H1 (cell line): ENCODE measurements at regions not wholly inside any gene's neighbourhood (a gene's known extent, or its start where the extent isn't known, plus 50 kb on each side); places are given as distances from the start of the nearest gene placed in this dataset.

ENCODE experiments used
- CTCF ChIA-PET: fragments of 300-600 bp; sonication (Branson Sonifier 250); formaldehyde crosslinking; loops from one replicate; lab custom pipeline; 2021; ENCODE audit not compliant: partially characterized antibody; lab: Charles Lee
- POLR2A ChIA-PET: fragments of 300-600 bp; sonication (Branson Sonifier 250); formaldehyde crosslinking; loops from one replicate; lab custom pipeline; 2021; ENCODE audit warnings: inconsistent platforms; ENCODE audit not compliant: partially characterized antibody; lab: Charles Lee
- DNase-seq, 2 experiments: peaks; one replicate each; pipeline versions ENCODE4 v3.0.0 to v3.0.0-alpha.2; 2010 to 2022; ENCODE audit warnings: low spot score in 2 of 2, low read depth in 1 of 2, mixed read lengths in 1 of 2
- FAIRE-seq: peaks from 2 replicates; lab custom pipeline; 2011; peaks lifted over from hg19 to GRCh38; lab: Jason Lieb, UNC
- H2AFZ ChIP-seq: 2 replicates; pipeline ENCODE4 v1.8.1; 2012; ENCODE audit warnings: low read length, inconsistent platforms
- H2AK5ac ChIP-seq: 2 replicates; pipeline ENCODE4 v1.6.1; 2013; ENCODE audit warnings: low read depth, low read length
- H2BK120ac ChIP-seq: replicated peaks from 2 replicates; pipeline ENCODE3; 2013; ENCODE audit warnings: low read depth, low read length, inconsistent platforms
- H2BK12ac ChIP-seq: 2 replicates; pipeline ENCODE4 v1.6.1; 2013; ENCODE audit warnings: low read depth, low read length
- H2BK15ac ChIP-seq: 2 replicates; pipeline ENCODE4 v1.6.1; 2013; ENCODE audit warnings: low read length
- H2BK20ac ChIP-seq: 2 replicates; pipeline ENCODE4 v1.6.1; 2013; ENCODE audit warnings: low read length
- H2BK5ac ChIP-seq: 2 replicates; pipeline ENCODE4 v1.6.1; 2013; ENCODE audit warnings: low read depth, low read length
- H3K14ac ChIP-seq: 2 replicates; pipeline ENCODE4 v1.6.1; 2013; ENCODE audit warnings: inconsistent platforms; ENCODE audit not compliant: insufficient read length
- H3K18ac ChIP-seq: 2 replicates; pipeline ENCODE4 v1.6.1; 2013; ENCODE audit warnings: low read length; ENCODE audit errors: extremely low read depth
- H3K23ac ChIP-seq: 2 replicates; pipeline ENCODE4 v1.6.1; 2013; ENCODE audit warnings: inconsistent platforms; ENCODE audit not compliant: insufficient read length
- H3K23me2 ChIP-seq: 2 replicates; pipeline ENCODE4 v1.6.1; 2013; ENCODE audit warnings: low read depth, low read length
- H3K27ac ChIP-seq: 2 replicates; pipeline ENCODE4 v1.6.1; 2011; ENCODE audit warnings: low read depth, low read length, inconsistent platforms
- H3K27me3 ChIP-seq, 4 experiments: replicated peaks in 1 of 4; 1 replicate in 1 of 4; 2 replicates in 3 of 4; pipeline versions ENCODE4 v1.6.1 to v1.8.1; 2011 to 2013; ENCODE audit warnings: low read length in 3 of 4, mild to moderate bottlenecking in 3 of 4, inconsistent platforms in 2 of 4, mixed read lengths in 2 of 4, moderate library complexity in 1 of 4; ENCODE audit not compliant: control insufficient read depth in 3 of 4, insufficient read depth in 3 of 4; ENCODE audit errors: extremely low read depth in 1 of 4
- H3K36me3 ChIP-seq, 4 experiments: 2 replicates each; pipeline versions ENCODE4 v1.6.1 to v1.8.1; 2011 to 2013; ENCODE audit warnings: mild to moderate bottlenecking in 4 of 4, low read length in 3 of 4, moderate library complexity in 2 of 4, control low read depth in 1 of 4, inconsistent platforms in 1 of 4; ENCODE audit not compliant: insufficient read depth in 4 of 4, control insufficient read depth in 2 of 4
- H3K4ac ChIP-seq: replicated peaks from 2 replicates; pipeline ENCODE3; 2013; ENCODE audit warnings: low read length, low read depth, mixed read lengths, inconsistent platforms; ENCODE audit not compliant: insufficient read length
- H3K4me1 ChIP-seq, 4 experiments: replicated peaks in 1 of 4; 1 replicate in 1 of 4; 2 replicates in 3 of 4; pipeline versions ENCODE4 v1.6.1 to v1.8.1; 2011 to 2013; ENCODE audit warnings: low read length in 3 of 4, inconsistent platforms in 2 of 4, mixed read lengths in 1 of 4; ENCODE audit not compliant: insufficient read depth in 4 of 4, control insufficient read depth in 3 of 4
- H3K4me2 ChIP-seq, 2 experiments: 2 replicates each; pipeline versions ENCODE4 v1.6.1 to v1.8.1; 2011 to 2013; ENCODE audit warnings: low read depth in 2 of 2, low read length in 2 of 2, control low read depth in 1 of 2, inconsistent platforms in 1 of 2, mild to moderate bottlenecking in 1 of 2; ENCODE audit not compliant: insufficient read depth in 1 of 2
- H3K4me3 ChIP-seq, 4 experiments: fragments of 200-600, 300-600 bp in 1 of 4; sonication (generic), shearing (Covaris generic), sonication (Bioruptor Twin) in 1 of 4; 2 replicates each; pipeline versions ENCODE4 v1.5.1 to v1.8.1; 2011 to 2016; ENCODE audit warnings: low read length in 4 of 4, low read depth in 3 of 4, control low read depth in 2 of 4, inconsistent platforms in 2 of 4, mild to moderate bottlenecking in 2 of 4, mixed read lengths in 1 of 4, moderate library complexity in 1 of 4; ENCODE audit not compliant: insufficient read depth in 2 of 4; ENCODE audit errors: extremely low read depth in 1 of 4
- H3K56ac ChIP-seq: replicated peaks from 2 replicates; pipeline ENCODE3; 2013; ENCODE audit warnings: low read depth, mild to moderate bottlenecking, mixed read lengths, low read length, inconsistent platforms; ENCODE audit not compliant: insufficient read length
- H3K79me1 ChIP-seq: 2 replicates; pipeline ENCODE4 v1.6.1; 2013; ENCODE audit warnings: low read depth, low read length, control low read depth
- H3K79me2 ChIP-seq, 2 experiments: 2 replicates each; pipeline versions ENCODE4 v1.6.1 to v1.8.1; 2012 to 2013; ENCODE audit warnings: low read length in 2 of 2, mild to moderate bottlenecking in 2 of 2, inconsistent platforms in 1 of 2; ENCODE audit not compliant: insufficient read depth in 2 of 2, control insufficient read depth in 1 of 2
- H3K9ac ChIP-seq, 4 experiments: replicated peaks in 1 of 4; 1 replicate in 1 of 4; 2 replicates in 3 of 4; pipeline versions ENCODE4 v1.6.1 to v1.8.1; 2011 to 2013; ENCODE audit warnings: low read depth in 3 of 4, low read length in 3 of 4, control low read depth in 2 of 4, mild to moderate bottlenecking in 2 of 4, moderate library complexity in 2 of 4, inconsistent platforms in 1 of 4; ENCODE audit errors: extremely low read depth in 1 of 4
- H3K9me3 ChIP-seq, 2 experiments: 2 replicates each; pipeline versions ENCODE4 v1.6.1 to v1.8.1; 2012 to 2013; ENCODE audit warnings: mild to moderate bottlenecking in 2 of 2, moderate library complexity in 2 of 2, control low read depth in 1 of 2, inconsistent platforms in 1 of 2, low read depth in 1 of 2, low read length in 1 of 2, mixed read lengths in 1 of 2; ENCODE audit not compliant: insufficient read depth in 2 of 2
- H4K20me1 ChIP-seq, 2 experiments: replicated peaks in 1 of 2; 2 replicates each; pipeline versions ENCODE3 to v1.8.1; 2011 to 2013; ENCODE audit warnings: inconsistent platforms in 2 of 2, low read length in 2 of 2, mild to moderate bottlenecking in 1 of 2; ENCODE audit not compliant: insufficient read depth in 2 of 2, control insufficient read depth in 1 of 2
- H4K5ac ChIP-seq: 2 replicates; pipeline ENCODE4 v1.6.1; 2013; ENCODE audit warnings: low read length, low read depth, mixed read lengths, inconsistent platforms; ENCODE audit not compliant: insufficient read length
- H4K8ac ChIP-seq: 2 replicates; pipeline ENCODE4 v1.8.0; 2013; ENCODE audit warnings: mild to moderate bottlenecking, moderate library complexity, low read length, inconsistent platforms; ENCODE audit not compliant: insufficient read depth; ENCODE audit errors: extremely low read depth
- H4K91ac ChIP-seq: replicated peaks from 2 replicates; pipeline ENCODE3; 2013; ENCODE audit warnings: low read length, mixed read lengths, inconsistent platforms; ENCODE audit not compliant: insufficient read length
- CBX5 ChIP-seq: fragments of 300-800, 300-1000 bp; sonication (generic); IDR thresholded peaks from 2 replicates; pipeline ENCODE4 v1.7.1; 2016; ENCODE audit warnings: antibody characterized with exemption, low read length, low read depth
- CREB1 ChIP-seq: IDR thresholded peaks from 2 replicates; pipeline ENCODE4 v1.6.1; 2012; ENCODE audit warnings: inconsistent platforms
- E2F6 ChIP-seq: IDR thresholded peaks from 2 replicates; pipeline ENCODE4 v1.6.1; 2012; ENCODE audit warnings: inconsistent platforms
- EP300 ChIP-seq, 2 experiments: IDR thresholded peaks; 1 replicate in 1 of 2; 2 replicates in 1 of 2; pipeline ENCODE4 v1.6.1; 2011 to 2012; ENCODE audit warnings: low read depth in 2 of 2, low read length in 2 of 2, mild to moderate bottlenecking in 2 of 2, borderline replicate concordance in 1 of 2, inconsistent platforms in 1 of 2, moderate library complexity in 1 of 2
- GTF2F1 ChIP-seq: IDR thresholded peaks from 2 replicates; pipeline ENCODE4 v1.6.1; 2012; ENCODE audit warnings: low read depth, low read length, improper control_type of control experiment, borderline replicate concordance
- HDAC6 ChIP-seq: IDR thresholded peaks from one replicate; pipeline ENCODE4 v1.7.1; 2012; ENCODE audit warnings: low read depth, mild to moderate bottlenecking, inconsistent platforms, low read length, moderate library complexity
- NANOG ChIP-seq: IDR thresholded peaks from 2 replicates; pipeline ENCODE4 v1.6.1; 2011; ENCODE audit warnings: low read length, low read depth, mild to moderate bottlenecking, inconsistent platforms; ENCODE audit not compliant: insufficient read depth, poor library complexity, severe bottlenecking
- POLR2A ChIP-seq, 2 experiments: IDR thresholded peaks; 1 replicate in 1 of 2; 2 replicates in 1 of 2; pipeline ENCODE4 v1.6.1; 2011; ENCODE audit warnings: low read depth in 2 of 2, low read length in 2 of 2, mild to moderate bottlenecking in 2 of 2; ENCODE audit errors: control extremely low read depth in 1 of 2
- RBBP5 ChIP-seq: IDR thresholded peaks from 2 replicates; pipeline ENCODE4 v1.7.1; 2012; ENCODE audit warnings: low read depth, mild to moderate bottlenecking, inconsistent platforms, low read length, moderate library complexity, borderline replicate concordance
- RXRA ChIP-seq: IDR thresholded peaks from 2 replicates; pipeline ENCODE4 v1.6.1; 2011; ENCODE audit warnings: low read depth, mild to moderate bottlenecking, low read length, moderate library complexity; ENCODE audit not compliant: insufficient read depth
- SIN3A ChIP-seq, 2 experiments: IDR thresholded peaks in 1 of 2; conservative IDR thresholded peaks in 1 of 2; 2 replicates each; pipeline ENCODE4 v1.6.1; 2011 to 2012; ENCODE audit warnings: low read length in 2 of 2, improper control_type of control experiment in 1 of 2, low read depth in 1 of 2, mild to moderate bottlenecking in 1 of 2
- SP4 ChIP-seq: IDR thresholded peaks from 2 replicates; pipeline ENCODE4 v1.6.1; 2012; ENCODE audit warnings: low read length, inconsistent platforms
- YY1 ChIP-seq: IDR thresholded peaks from 2 replicates; pipeline ENCODE4 v1.6.1; 2011; ENCODE audit warnings: low read depth, mild to moderate bottlenecking, low read length
- WGBS, 2 experiments: shearing (Covaris generic) in 1 of 2; methylation state at CpG; one replicate each; pipeline versions ENCODE4 v1.1.6 to v1.1.7; 2013 to 2015; ENCODE audit warnings: low lambda C conversion rate in 2 of 2, mixed read lengths in 2 of 2, inconsistent platforms in 1 of 2, low coverage in 1 of 2, missing lambda C conversion rate in 1 of 2; ENCODE audit not compliant: insufficient replicate concordance in 2 of 2, insufficient coverage in 1 of 2, insufficient read length in 1 of 2; ENCODE audit errors: extremely low coverage in 1 of 2, missing lambda C conversion rate in 1 of 2; 5-methylcytosine and 5-hydroxymethylcytosine counted together

GRCh38 chr15:23787346-23788105 lies 100.4 kb upstream of the NDN start:
- Histone ChIP-seq H2AFZ (no peak overlapping the region), H3K27ac (no peak overlapping the region), H2BK120ac (no peak overlapping the region), H3K23ac (no peak overlapping the region), H2BK15ac (no peak overlapping the region), H3K4me3 (no peak overlapping the region), H4K8ac (no peak overlapping the region), H3K18ac (no peak overlapping the region), H3K4me1 (no peaks in the 10 kb centered on the region), H3K79me2 (no peaks in the 10 kb centered on the region), H3K14ac (no peak overlapping the region), H4K20me1 (no peaks in the 10 kb centered on the region), H3K36me3 (no peaks in the 10 kb centered on the region), H3K9me3 (peaks cover 18 to 40% of the 10 kb centered on the region in 2 experiments; a peak in 3 of 4 replicates), H3K4ac (no peak overlapping the region), H3K27me3 (no peaks in the 10 kb centered on the region), H3K23me2 (no peaks in the 10 kb centered on the region), H3K4me2 (no peak overlapping the region), H4K91ac (no peak overlapping the region), H2AK5ac (no peak overlapping the region), H2BK12ac (no peak overlapping the region), H3K56ac (no peak overlapping the region), H4K5ac (no peak overlapping the region), H3K79me1 (no peaks in the 10 kb centered on the region), H3K9ac (no peak overlapping the region), H2BK20ac (no peak overlapping the region), H2BK5ac (no peak overlapping the region)
- POLR2A ChIA-PET = no interaction called here
- WGBS, 2 experiments = 59% methylated on average over 2 of the region's 2 CpGs; no CpG with 5 or more reads in 1 of the 2 experiments
- CTCF ChIA-PET = no interaction called here
- DNase-seq (no peak), FAIRE-seq (no peak)
- no peak for TF ChIP-seq RBBP5
- no peak for TF ChIP-seq SIN3A (conservative IDR thresholded peaks at IDR 0.05 in 1 of 2, IDR thresholded peaks at IDR 0.05 in 1 of 2; ENCODE audit: low read depth in 1 of 2, low read length in 2 of 2)
- no peak for TF ChIP-seq POLR2A (IDR thresholded peaks at IDR 0.05; ENCODE audit: control extremely low read depth in 1 of 2, low read depth in 2 of 2, low read length in 2 of 2)
- TF ChIP-seq RXRA = no peak
- no peak for TF ChIP-seq E2F6
- no peak for TF ChIP-seq YY1
- TF ChIP-seq HDAC6 = no peak
- TF ChIP-seq NANOG = no peak
- no peak for TF ChIP-seq GTF2F1
- no peak for TF ChIP-seq CBX5
- no peak for TF ChIP-seq EP300 (IDR thresholded peaks at IDR 0.05; ENCODE audit: borderline replicate concordance in 1 of 2, low read depth in 2 of 2, low read length in 2 of 2)
- TF ChIP-seq CREB1 = no peak
- no peak for TF ChIP-seq SP4
